ENCODE measurements at regions not wholly inside any gene's neighbourhood (a gene's known extent, or its start where the extent isn't known, plus 50 kb on each side); places are given as distances from the start of the nearest gene placed in this dataset.

- Histone ChIP-seq H4K91ac (replicated peaks; ENCODE audit: insufficient read length, low read length) (no peak overlapping the region), H3K36me3 (ENCODE audit: control insufficient read depth in 2 of 4, insufficient read depth in 4 of 4, low read length in 3 of 4) (no peaks in the 10 kb centered on the region), H3K4ac (replicated peaks; ENCODE audit: insufficient read length, low read depth, low read length) (no peak overlapping the region), H3K79me2 (ENCODE audit: control insufficient read depth in 1 of 2, insufficient read depth in 2 of 2, low read length in 2 of 2) (no peaks in the 10 kb centered on the region), H3K9ac (replicated peaks in 1 of 4; ENCODE audit: extremely low read depth in 1 of 4, low read depth in 3 of 4, low read length in 3 of 4) (no peak overlapping the region), H2BK20ac (ENCODE audit: low read length) (no peak overlapping the region), H3K56ac (replicated peaks; ENCODE audit: insufficient read length, low read depth, low read length) (no peak overlapping the region), H4K8ac (ENCODE audit: extremely low read depth, insufficient read depth, low read length) (no peak overlapping the region; the same call in 1 of the 2 replicates), H2BK12ac (ENCODE audit: low read depth, low read length) (no peak overlapping the region), H3K27ac (ENCODE audit: low read depth, low read length) (no peak overlapping the region), H4K20me1 (replicated peaks in 1 of 2; ENCODE audit: control insufficient read depth in 1 of 2, insufficient read depth in 2 of 2, low read length in 2 of 2) (peaks cover 1% of the 10 kb centered on the region in 2 experiments), H3K79me1 (ENCODE audit: low read depth, low read length) (no peaks in the 10 kb centered on the region), H3K4me2 (ENCODE audit: insufficient read depth in 1 of 2, low read depth in 2 of 2, low read length in 2 of 2) (no peak overlapping the region), H2AK5ac (ENCODE audit: low read depth, low read length) (no peak overlapping the region), H3K27me3 (replicated peaks in 1 of 4; ENCODE audit: control insufficient read depth in 3 of 4, extremely low read depth in 1 of 4, insufficient read depth in 3 of 4, low read length in 3 of 4) (peaks cover 0 to 2% (median 0%) of the 10 kb centered on the region in 4 experiments; a peak in 2 of 7 replicates), H3K4me3 (ENCODE audit: extremely low read depth in 1 of 4, insufficient read depth in 2 of 4, low read depth in 3 of 4, low read length in 4 of 4) (no peak overlapping the region), H3K9me3 (ENCODE audit: insufficient read depth in 2 of 2, low read depth in 1 of 2, low read length in 1 of 2) (no peaks in the 10 kb centered on the region), H3K23ac (ENCODE audit: insufficient read length) (no peak overlapping the region), H3K18ac (ENCODE audit: extremely low read depth, low read length) (no peak overlapping the region), H3K4me1 (replicated peaks in 1 of 4; ENCODE audit: control insufficient read depth in 3 of 4, insufficient read depth in 4 of 4, low read length in 3 of 4) (peaks cover 0 to 4% (median 1%) of the 10 kb centered on the region in 4 experiments; a peak in 3 of 7 replicates), H3K23me2 (ENCODE audit: low read depth, low read length) (no peaks in the 10 kb centered on the region), H2BK120ac (replicated peaks; ENCODE audit: low read depth, low read length) (no peak overlapping the region), H2BK5ac (ENCODE audit: low read depth, low read length) (no peak overlapping the region), H4K5ac (ENCODE audit: insufficient read length, low read depth, low read length) (no peak overlapping the region), H2AFZ (ENCODE audit: low read length) (no peak overlapping the region), H3K14ac (ENCODE audit: insufficient read length) (no peak overlapping the region), H2BK15ac (ENCODE audit: low read length) (no peak overlapping the region)
- FAIRE-seq (no peak), DNase-seq (ENCODE audit: low read depth in 1 of 2, low spot score in 2 of 2) (no peak)
- POLR2A ChIA-PET (ENCODE audit: partially characterized antibody): no interaction called here
- WGBS, 2 experiments (ENCODE audit: extremely low coverage in 1 of 2, insufficient coverage in 1 of 2, insufficient read length in 1 of 2, insufficient replicate concordance in 2 of 2, low coverage in 1 of 2, low lambda C conversion rate in 2 of 2, missing lambda C conversion rate in 1 of 2): 92% methylated on average over 2 of the region's 2 CpGs; no CpG with 5 or more reads in 1 of the 2 experiments
- CTCF ChIA-PET (ENCODE audit: partially characterized antibody): interaction anchor here (1.4 to 4.2 kb wide), 3 partner anchors 9 to 62 kb away, joined by 3 to 15 read pairs (median 6); no protein-coding TSS in a partner anchor
- TF ChIP-seq GTF2F1 (IDR thresholded peaks at IDR 0.05; ENCODE audit: borderline replicate concordance, low read depth, low read length): no peak
- TF ChIP-seq KDM4A (IDR thresholded peaks at IDR 0.05; ENCODE audit: low read depth, low read length, severe bottlenecking): no peak
- no peak for TF ChIP-seq GABPA (IDR thresholded peaks at IDR 0.05; ENCODE audit: borderline replicate concordance, insufficient read depth, low read length)
- no peak for TF ChIP-seq SIX5 (IDR thresholded peaks at IDR 0.05; ENCODE audit: low read depth, low read length)
- no peak for TF ChIP-seq EGR1 (IDR thresholded peaks at IDR 0.05; ENCODE audit: borderline replicate concordance, low read depth, low read length)
- TF ChIP-seq ASH2L (IDR thresholded peaks at IDR 0.05; ENCODE audit: low read length): no peak
- TF ChIP-seq ATF3 (IDR thresholded peaks at IDR 0.05; ENCODE audit: insufficient read depth, low read depth, low read length): no peak
- TF ChIP-seq CBX5 (IDR thresholded peaks at IDR 0.05; ENCODE audit: low read depth, low read length): no peak
- no peak for TF ChIP-seq KDM1A (IDR thresholded peaks at IDR 0.05; ENCODE audit: borderline replicate concordance, low read length)
- TF ChIP-seq SIN3A (conservative IDR thresholded peaks at IDR 0.05 in 1 of 2, IDR thresholded peaks at IDR 0.05 in 1 of 2; ENCODE audit: low read depth in 1 of 2, low read length in 2 of 2): no peak
- TF ChIP-seq POLR2A (IDR thresholded peaks at IDR 0.05; ENCODE audit: control extremely low read depth in 1 of 2, low read depth in 2 of 2, low read length in 2 of 2): no peak
- TF ChIP-seq RXRA (IDR thresholded peaks at IDR 0.05; ENCODE audit: insufficient read depth, low read depth, low read length): no peak
Observed at GRCh38 chr9:38339496-38339895, 53.0 kb upstream of the ALDH1B1 start.

Measured in H1 (cell line).